ENCODE measurements at regions not wholly inside any gene's neighbourhood (a gene's known extent, or its start where the extent isn't known, plus 50 kb on each side); places are given as distances from the start of the nearest gene placed in this dataset.

DNA sequence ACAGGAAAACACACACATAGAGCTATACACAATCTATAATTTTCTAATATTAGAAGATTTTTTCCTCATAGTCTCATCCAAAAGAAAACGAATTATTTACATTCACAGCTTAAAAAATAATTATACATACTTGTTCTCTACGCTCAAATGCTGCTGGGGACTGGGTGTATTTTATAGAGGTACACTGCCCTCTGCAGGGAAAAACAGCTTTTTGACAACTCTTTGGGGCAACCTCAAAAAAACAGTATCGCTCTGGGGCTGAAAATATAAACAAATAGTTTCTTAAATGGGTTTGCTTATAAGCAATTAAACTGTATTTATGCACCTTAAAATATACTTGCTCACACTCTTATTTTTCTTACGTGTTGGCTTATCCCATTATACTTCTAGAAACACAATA, 261.8 kb upstream of the PSMD7 start:
- H3K27ac ChIP-seq (ENCODE audit: low read depth, low read length) = no peak overlapping the region
- H3K4me3 ChIP-seq (ENCODE audit: insufficient read depth, low read length) = no peak overlapping the region
- no peaks in the 10 kb centered on the region for H4K20me1 ChIP-seq (ENCODE audit: insufficient read depth, low read length)
- H2AFZ ChIP-seq (ENCODE audit: low read length) = no peak overlapping the region
- H3K9me3 ChIP-seq (ENCODE audit: low read depth, low read length) = no peaks in the 10 kb centered on the region
- no peaks in the 10 kb centered on the region for H3K4me1 ChIP-seq (ENCODE audit: insufficient read depth, low read length)
- no peaks in the 10 kb centered on the region for H3K79me2 ChIP-seq (ENCODE audit: insufficient read depth, low read length)
- peak; percentile 36 for TF ChIP-seq CTCF (IDR thresholded peaks at IDR 0.05; ENCODE audit: extremely low read depth, low read depth, low read length)
- DNase-seq (ENCODE audit: insufficient read length, low spot score, missing footprints) = no peak
- no peaks in the 10 kb centered on the region for H3K36me3 ChIP-seq (ENCODE audit: insufficient read depth, low read length)
- H3K27me3 ChIP-seq (ENCODE audit: insufficient read depth, low read length) = no peaks in the 10 kb centered on the region
- H3K4me2 ChIP-seq (ENCODE audit: insufficient read depth, low read length) = no peak overlapping the region

- no peak for TF ChIP-seq CTCF (IDR thresholded peaks at IDR 0.05; ENCODE audit: extremely low read depth, low read depth, low read length)
- H2AFZ ChIP-seq (ENCODE audit: low read length) = no peak overlapping the region
- H3K27ac ChIP-seq (ENCODE audit: low read depth, low read length) = no peak overlapping the region
- no peak overlapping the region for H3K4me3 ChIP-seq (ENCODE audit: insufficient read depth, low read length)
- no peak overlapping the region for H3K4me2 ChIP-seq (ENCODE audit: insufficient read depth, low read length)
- no peaks in the 10 kb centered on the region for H4K20me1 ChIP-seq (ENCODE audit: insufficient read depth, low read length)
- no peaks in the 10 kb centered on the region for H3K9me3 ChIP-seq (ENCODE audit: low read depth, low read length)
- no peaks in the 10 kb centered on the region for H3K36me3 ChIP-seq (ENCODE audit: insufficient read depth, low read length)
- no peaks in the 10 kb centered on the region for H3K79me2 ChIP-seq (ENCODE audit: insufficient read depth, low read length)
- no peaks in the 10 kb centered on the region for H3K4me1 ChIP-seq (ENCODE audit: insufficient read depth, low read length)
- no peaks in the 10 kb centered on the region for H3K27me3 ChIP-seq (ENCODE audit: insufficient read depth, low read length)
- no peak for DNase-seq (ENCODE audit: insufficient read length, low spot score, missing footprints)
Observed at GRCh38 chr16:74034200-74034599, 262.4 kb upstream of the PSMD7 start.

DNA sequence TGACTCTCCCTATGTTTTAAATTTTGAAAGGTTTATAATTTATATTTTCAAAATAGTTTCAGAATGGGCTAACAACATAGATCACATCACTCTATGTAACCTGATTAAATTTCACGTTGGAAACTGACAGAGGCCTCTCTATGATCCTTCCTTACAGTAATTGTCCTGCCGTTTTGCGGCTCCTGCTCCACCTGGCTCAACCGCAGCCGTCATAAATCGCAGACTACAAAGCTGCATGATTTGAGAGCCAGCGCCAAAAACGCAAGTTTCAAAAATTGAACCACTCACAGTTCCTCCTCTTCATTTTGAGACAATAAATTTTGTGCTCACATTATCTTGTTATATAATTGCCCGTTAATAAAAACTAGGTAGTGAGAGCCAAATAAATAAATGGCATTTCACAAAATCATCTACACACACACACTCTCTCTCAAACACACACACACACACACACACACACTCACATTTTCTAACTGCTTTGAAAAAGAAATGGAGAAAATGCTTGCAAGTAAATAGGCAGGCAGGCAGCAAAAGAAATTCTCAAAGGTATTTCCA, 263.1 kb upstream of the PSMD7 start:
- no peak for TF ChIP-seq CTCF (IDR thresholded peaks at IDR 0.05; ENCODE audit: extremely low read depth, low read depth, low read length)

GRCh38 chr16:74031551-74031950, 265.1 kb upstream of the PSMD7 start:
- Histone ChIP-seq H3K27ac (ENCODE audit: low read depth, low read length) (no peak overlapping the region), H4K20me1 (ENCODE audit: insufficient read depth, low read length) (no peaks in the 10 kb centered on the region), H3K4me1 (ENCODE audit: insufficient read depth, low read length) (no peaks in the 10 kb centered on the region), H3K36me3 (ENCODE audit: insufficient read depth, low read length) (no peaks in the 10 kb centered on the region), H3K27me3 (ENCODE audit: insufficient read depth, low read length) (no peaks in the 10 kb centered on the region), H3K4me2 (ENCODE audit: insufficient read depth, low read length) (no peak overlapping the region), H2AFZ (ENCODE audit: low read length) (no peak overlapping the region), H3K79me2 (ENCODE audit: insufficient read depth, low read length) (no peaks in the 10 kb centered on the region), H3K9me3 (ENCODE audit: low read depth, low read length) (no peaks in the 10 kb centered on the region), H3K4me3 (ENCODE audit: insufficient read depth, low read length) (no peak overlapping the region)
- TF ChIP-seq CTCF (IDR thresholded peaks at IDR 0.05; ENCODE audit: extremely low read depth, low read depth, low read length) = no peak
- no peak for DNase-seq (ENCODE audit: insufficient read length, low spot score, missing footprints)

More for the DNA sequence above, 263.1 kb upstream of the PSMD7 start:
- no peak for DNase-seq (ENCODE audit: insufficient read length, low spot score, missing footprints)
- no peak overlapping the region for H2AFZ ChIP-seq (ENCODE audit: low read length)
- H3K36me3 ChIP-seq (ENCODE audit: insufficient read depth, low read length) = no peaks in the 10 kb centered on the region
- no peak overlapping the region for H3K27ac ChIP-seq (ENCODE audit: low read depth, low read length)
- no peaks in the 10 kb centered on the region for H3K79me2 ChIP-seq (ENCODE audit: insufficient read depth, low read length)
- no peaks in the 10 kb centered on the region for H3K27me3 ChIP-seq (ENCODE audit: insufficient read depth, low read length)
- no peaks in the 10 kb centered on the region for H3K4me1 ChIP-seq (ENCODE audit: insufficient read depth, low read length)
- H4K20me1 ChIP-seq (ENCODE audit: insufficient read depth, low read length) = no peaks in the 10 kb centered on the region
- H3K9me3 ChIP-seq (ENCODE audit: low read depth, low read length) = no peaks in the 10 kb centered on the region
- H3K4me3 ChIP-seq (ENCODE audit: insufficient read depth, low read length) = no peak overlapping the region
- H3K4me2 ChIP-seq (ENCODE audit: insufficient read depth, low read length) = no peak overlapping the region
